Activated CD4-positive, alpha-beta memory T cell treated with anti-CD3 and anti-CD28 coated beads, Interleukin-2, amount 10 ng/mL, durations not matched to agents 7 days and 5 days (primary cell): ENCODE measurements at regions not wholly inside any gene's neighbourhood (a gene's known extent, or its start where the extent isn't known, plus 50 kb on each side); places are given as distances from the start of the nearest gene placed in this dataset.

Experiments
- CTCF ChIA-PET: fragments of 350-600 bp; sonication (Branson Sonifier 250); formaldehyde crosslinking; loops from one replicate; lab custom pipeline; 2021; ENCODE audit warnings: antibody characterized with exemption, inconsistent platforms; lab: Charles Lee
- POLR2A ChIA-PET: fragments of 350-600 bp; sonication (Branson Sonifier 250); formaldehyde crosslinking; loops from one replicate; lab custom pipeline; 2021; ENCODE audit warnings: antibody characterized with exemption; lab: Charles Lee
- DNase-seq: peaks from one replicate; pipeline ENCODE4 v3.0.0-alpha.2; 2020
- H3K27ac Mint-ChIP-seq: one replicate; pipeline ENCODE4 v1.8.0; 2021; ENCODE audit warnings: mild to moderate bottlenecking, mixed read lengths
- H3K27me3 Mint-ChIP-seq: one replicate; pipeline ENCODE4 v1.8.0; 2021; ENCODE audit warnings: mixed read lengths
- H3K36me3 Mint-ChIP-seq: one replicate; pipeline ENCODE4 v1.8.0; 2021; ENCODE audit warnings: low read depth, mixed read lengths
- H3K4me1 Mint-ChIP-seq: one replicate; pipeline ENCODE4 v1.8.0; 2021; ENCODE audit warnings: mixed read lengths
- H3K4me3 Mint-ChIP-seq: one replicate; pipeline ENCODE4 v1.8.0; 2021; ENCODE audit warnings: mild to moderate bottlenecking, mixed read lengths
- H3K9me3 Mint-ChIP-seq: one replicate; pipeline ENCODE4 v1.8.0; 2021; ENCODE audit warnings: mixed read lengths

DNA sequence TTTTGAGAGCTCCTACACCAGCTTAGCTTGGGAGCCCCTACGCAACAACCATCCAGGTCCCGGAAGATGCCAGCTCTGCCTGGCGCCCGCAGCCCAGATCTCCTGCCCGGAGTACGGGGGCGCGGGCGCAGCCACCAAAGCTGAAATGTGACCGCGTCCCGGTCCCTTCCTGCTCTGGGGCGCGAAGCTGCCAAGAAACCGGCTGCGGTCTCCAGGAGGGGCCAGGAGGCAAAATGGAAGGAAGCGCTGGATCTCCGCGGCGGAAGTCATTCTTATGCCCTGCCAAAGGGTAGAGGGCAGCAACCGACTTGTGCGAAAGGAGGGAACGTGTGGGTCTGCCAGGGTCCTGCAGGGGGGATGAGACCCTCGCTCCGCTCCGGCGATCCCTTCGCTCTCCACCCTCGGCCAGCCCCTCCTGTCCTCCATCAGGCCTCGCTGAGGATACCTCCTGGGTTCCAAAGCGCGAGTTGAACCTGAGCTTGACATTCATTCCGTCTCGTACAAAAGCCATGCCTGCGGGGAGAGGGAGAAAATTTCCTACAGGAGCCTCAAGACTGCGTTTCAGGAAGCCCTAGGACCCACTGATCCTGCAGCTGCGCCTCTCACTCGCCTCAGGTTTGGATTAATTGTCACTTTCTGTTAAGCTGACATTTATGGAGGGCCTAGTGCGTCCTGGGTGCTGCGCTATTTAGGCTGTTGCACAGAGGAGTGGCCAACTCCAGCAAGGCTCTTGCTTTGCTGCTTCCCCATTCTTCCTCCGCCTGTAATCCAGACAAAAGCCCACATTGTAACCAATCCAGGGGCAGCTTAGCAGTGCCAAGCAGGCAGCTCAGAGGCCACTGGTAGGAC lies 98.3 kb upstream of the VGLL3 start:
- Mint-ChIP-seq H3K4me1 (peaks cover 12% of the 10 kb centered on the region), H3K9me3 (no peaks in the 10 kb centered on the region), H3K27ac (no peak overlapping the region), H3K27me3 (peaks cover 5% of the 10 kb centered on the region), H3K36me3 (no peaks in the 10 kb centered on the region), H3K4me3 (peak overlapping the region; percentile 63)
- POLR2A ChIA-PET = no interaction called here
- peak; percentile 20 for DNase-seq
- CTCF ChIA-PET = no interaction called here

GRCh38 chr3:87088430-87088992 lies 97.6 kb upstream of the VGLL3 start:
- Mint-ChIP-seq H3K4me3 (peak overlapping the region; percentile 63), H3K27me3 (peaks cover 5% of the 10 kb centered on the region), H3K36me3 (no peaks in the 10 kb centered on the region), H3K27ac (no peak overlapping the region), H3K4me1 (peaks cover 12% of the 10 kb centered on the region), H3K9me3 (no peaks in the 10 kb centered on the region)
- CTCF ChIA-PET = no interaction called here
- POLR2A ChIA-PET = no interaction called here
- no peak for DNase-seq

- CTCF ChIA-PET = no interaction called here
- no peak overlapping the region for H3K27ac Mint-ChIP-seq
- peaks cover 11% of the 10 kb centered on the region for H3K4me1 Mint-ChIP-seq
- peaks cover 4% of the 10 kb centered on the region for H3K27me3 Mint-ChIP-seq
- H3K36me3 Mint-ChIP-seq = no peaks in the 10 kb centered on the region
- H3K9me3 Mint-ChIP-seq = no peaks in the 10 kb centered on the region
- POLR2A ChIA-PET = no interaction called here
- no peak overlapping the region for H3K4me3 Mint-ChIP-seq
- no peak for DNase-seq
Observed at GRCh38 chr3:87084868-87085267, 93.9 kb upstream of the VGLL3 start.

DNA sequence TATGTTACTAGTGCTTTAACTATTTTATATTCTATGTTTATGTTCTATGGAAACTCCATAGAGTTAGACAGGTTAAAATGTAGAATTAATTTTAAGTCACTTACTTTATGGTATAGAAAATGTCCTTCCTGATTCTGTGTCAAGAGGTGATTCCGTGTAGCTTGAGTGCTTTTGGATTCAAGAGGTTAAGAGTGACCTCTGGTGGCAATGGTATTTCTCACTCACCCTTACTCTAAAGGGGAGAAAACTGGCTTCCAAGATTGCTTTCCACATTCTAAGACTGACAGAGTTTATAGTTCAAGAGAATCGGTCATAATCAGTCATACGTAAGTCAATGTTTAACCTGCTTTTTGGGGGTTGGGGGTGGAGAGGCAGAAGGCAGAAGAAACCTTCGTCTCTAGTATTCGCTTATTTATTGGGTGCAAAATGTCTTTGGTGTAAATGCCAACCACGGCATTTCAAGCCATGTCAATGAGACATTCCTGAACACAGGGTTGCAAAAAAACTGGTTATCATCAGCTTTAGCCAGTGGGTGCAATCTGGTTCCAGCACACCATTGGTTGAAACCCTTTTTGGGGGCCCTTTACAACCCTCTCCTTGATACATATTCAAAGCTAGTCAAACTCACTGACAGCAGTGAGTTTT lies 92.0 kb upstream of the VGLL3 start:
- no peaks in the 10 kb centered on the region for H3K36me3 Mint-ChIP-seq
- H3K4me1 Mint-ChIP-seq = peaks cover 3% of the 10 kb centered on the region
- H3K9me3 Mint-ChIP-seq = no peaks in the 10 kb centered on the region
- CTCF ChIA-PET = interaction anchor here (1.7 kb wide), 1 partner anchor 9 kb away, joined by 5 read pairs; no protein-coding TSS in a partner anchor
- DNase-seq = no peak
- POLR2A ChIA-PET = no interaction called here
- H3K27me3 Mint-ChIP-seq = peaks cover 3% of the 10 kb centered on the region
- no peak overlapping the region for H3K27ac Mint-ChIP-seq
- H3K4me3 Mint-ChIP-seq = no peak overlapping the region

GRCh38 chr3:87077355-87077754 lies 86.4 kb upstream of the VGLL3 start:
- Mint-ChIP-seq H3K36me3 (no peaks in the 10 kb centered on the region), H3K4me3 (no peak overlapping the region), H3K27me3 (no peaks in the 10 kb centered on the region), H3K4me1 (no peaks in the 10 kb centered on the region), H3K27ac (no peak overlapping the region), H3K9me3 (no peaks in the 10 kb centered on the region)
- ChIA-PET POLR2A (no interaction called here), CTCF (no interaction called here)
- DNase-seq = no peak

DNA sequence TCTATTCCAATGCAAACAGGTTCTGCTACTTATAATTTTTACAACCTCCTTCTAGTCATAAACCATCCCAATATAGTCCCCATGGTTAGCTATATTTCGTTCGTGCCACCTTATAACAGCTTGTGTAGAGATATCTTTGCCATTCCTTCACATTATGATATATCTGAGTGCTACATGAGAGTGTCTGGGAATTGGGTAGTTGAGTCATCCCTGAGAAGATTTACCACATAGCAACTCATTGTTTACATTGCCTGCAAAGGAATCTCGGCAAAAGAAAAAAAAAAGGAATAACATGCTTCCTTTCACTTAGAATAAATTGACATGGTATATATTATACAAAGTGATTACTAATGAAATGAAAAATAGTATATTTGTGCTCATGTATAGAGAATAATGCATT lies 86.0 kb upstream of the VGLL3 start:
- POLR2A ChIA-PET = interaction anchor here (0.6 kb wide), 1 partner anchor 418 kb away, joined by 3 read pairs; no protein-coding TSS in a partner anchor
- CTCF ChIA-PET = no interaction called here
- H3K27ac Mint-ChIP-seq = no peak overlapping the region
- no peak overlapping the region for H3K4me3 Mint-ChIP-seq
- no peaks in the 10 kb centered on the region for H3K36me3 Mint-ChIP-seq
- H3K9me3 Mint-ChIP-seq = no peaks in the 10 kb centered on the region
- H3K27me3 Mint-ChIP-seq = no peaks in the 10 kb centered on the region
- H3K4me1 Mint-ChIP-seq = no peaks in the 10 kb centered on the region
- DNase-seq = no peak

DNA sequence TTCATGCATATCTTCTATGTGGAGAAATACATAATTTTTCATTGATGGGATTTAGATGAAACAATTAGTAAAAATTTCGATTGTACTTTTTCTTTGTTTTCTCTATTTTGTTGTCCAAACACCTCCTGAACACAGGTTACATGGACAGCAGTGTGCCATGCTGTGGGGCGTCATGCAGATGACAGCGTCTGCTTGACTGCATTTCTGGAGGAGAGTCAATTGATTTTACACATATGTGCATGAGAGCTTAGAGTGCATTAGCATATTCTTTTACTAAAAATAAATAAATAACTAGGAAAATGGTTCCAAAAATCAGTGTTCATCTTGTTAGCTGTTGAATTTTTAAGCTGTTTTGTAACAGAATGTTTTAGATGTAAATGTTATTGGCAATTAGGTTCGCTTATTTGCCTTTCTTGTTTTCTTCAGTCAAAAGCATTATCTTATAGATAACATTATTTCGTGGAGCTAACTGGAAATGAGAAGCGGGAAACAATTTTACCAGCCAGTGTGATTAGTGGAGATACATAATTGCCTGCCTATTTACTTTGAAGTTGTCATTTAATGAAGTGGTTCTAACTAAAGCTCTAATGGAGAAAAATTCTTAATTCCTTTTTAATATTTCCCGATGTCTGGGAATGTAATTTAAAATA lies 82.7 kb upstream of the VGLL3 start:
- H3K4me3 Mint-ChIP-seq = no peak overlapping the region
- H3K36me3 Mint-ChIP-seq = no peaks in the 10 kb centered on the region
- no peaks in the 10 kb centered on the region for H3K27me3 Mint-ChIP-seq
- ChIA-PET POLR2A (no interaction called here), CTCF (no interaction called here)
- no peaks in the 10 kb centered on the region for H3K9me3 Mint-ChIP-seq
- no peak overlapping the region for H3K27ac Mint-ChIP-seq
- DNase-seq = no peak
- no peaks in the 10 kb centered on the region for H3K4me1 Mint-ChIP-seq

GRCh38 chr3:87072446-87072845 lies 81.5 kb upstream of the VGLL3 start:
- no peak for DNase-seq
- ChIA-PET CTCF (no interaction called here), POLR2A (no interaction called here)
- H3K9me3 Mint-ChIP-seq = no peaks in the 10 kb centered on the region
- H3K4me3 Mint-ChIP-seq = no peak overlapping the region
- H3K27ac Mint-ChIP-seq = no peak overlapping the region
- H3K4me1 Mint-ChIP-seq = no peaks in the 10 kb centered on the region
- no peaks in the 10 kb centered on the region for H3K27me3 Mint-ChIP-seq
- no peaks in the 10 kb centered on the region for H3K36me3 Mint-ChIP-seq

DNA sequence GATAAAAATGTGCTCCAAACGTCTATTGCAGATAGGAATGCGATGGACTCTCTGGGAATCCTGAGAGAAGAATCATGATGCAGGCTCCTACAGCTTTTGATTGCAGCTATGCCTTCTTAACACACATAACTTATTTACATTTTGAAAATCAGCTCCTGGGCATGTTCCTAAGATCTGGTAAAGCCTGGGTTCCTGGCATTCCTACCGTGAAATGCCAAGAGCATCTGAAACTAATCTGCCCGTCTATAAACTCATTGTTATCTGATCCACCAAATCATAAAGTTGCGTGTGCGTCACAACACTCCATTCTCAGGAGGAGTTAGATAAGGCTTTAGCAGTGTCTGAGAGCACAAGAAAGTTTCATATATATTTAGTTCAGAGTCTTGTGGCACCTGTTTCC lies 79.0 kb upstream of the VGLL3 start:
- Mint-ChIP-seq H3K27ac (no peak overlapping the region), H3K4me3 (no peak overlapping the region), H3K27me3 (no peaks in the 10 kb centered on the region), H3K9me3 (no peaks in the 10 kb centered on the region), H3K36me3 (no peaks in the 10 kb centered on the region), H3K4me1 (no peaks in the 10 kb centered on the region)
- DNase-seq = no peak
- POLR2A ChIA-PET = no interaction called here
- CTCF ChIA-PET = no interaction called here

DNA sequence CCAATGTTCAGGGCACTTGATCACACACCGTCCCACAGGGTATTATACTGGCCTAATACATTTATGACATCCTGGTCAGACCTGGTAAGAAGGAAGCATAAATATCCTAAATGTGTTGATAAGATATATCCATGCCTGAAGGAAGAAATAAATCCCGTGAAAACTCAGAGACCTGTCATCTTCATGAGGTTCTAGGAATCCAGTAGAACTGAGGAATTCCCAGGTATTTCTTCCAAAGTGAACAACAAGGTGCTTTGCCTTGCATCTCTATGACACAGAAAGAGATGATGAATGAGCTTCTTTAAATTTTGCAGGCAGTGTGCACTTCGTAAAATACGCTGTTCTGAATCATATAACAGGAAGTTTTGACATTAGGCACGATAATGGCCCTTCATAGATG lies 78.1 kb upstream of the VGLL3 start:
- Mint-ChIP-seq H3K4me1 (no peaks in the 10 kb centered on the region), H3K36me3 (no peaks in the 10 kb centered on the region), H3K4me3 (no peak overlapping the region), H3K27me3 (no peaks in the 10 kb centered on the region), H3K9me3 (no peaks in the 10 kb centered on the region), H3K27ac (no peak overlapping the region)
- POLR2A ChIA-PET = no interaction called here
- CTCF ChIA-PET = no interaction called here
- no peak for DNase-seq

- Mint-ChIP-seq H3K27ac (no peak overlapping the region), H3K9me3 (no peaks in the 10 kb centered on the region), H3K27me3 (no peaks in the 10 kb centered on the region), H3K4me3 (no peak overlapping the region), H3K36me3 (no peaks in the 10 kb centered on the region), H3K4me1 (no peaks in the 10 kb centered on the region)
- ChIA-PET CTCF (no interaction called here), POLR2A (no interaction called here)
- DNase-seq = no peak
Observed at GRCh38 chr3:87062685-87063084, 71.7 kb upstream of the VGLL3 start.

- Mint-ChIP-seq H3K4me1 (no peaks in the 10 kb centered on the region), H3K27me3 (no peaks in the 10 kb centered on the region), H3K9me3 (no peaks in the 10 kb centered on the region), H3K36me3 (no peaks in the 10 kb centered on the region), H3K4me3 (no peak overlapping the region), H3K27ac (no peak overlapping the region)
- no peak for DNase-seq
- ChIA-PET CTCF (no interaction called here), POLR2A (no interaction called here)
Observed at GRCh38 chr3:87057474-87057873, 66.5 kb upstream of the VGLL3 start.

- CTCF ChIA-PET = no interaction called here
Observed at GRCh38 chr3:87053553-87053952, 62.6 kb upstream of the VGLL3 start.

More at GRCh38 chr3:87053553-87053952, 62.6 kb upstream of the VGLL3 start:
- Mint-ChIP-seq H3K27me3 (no peaks in the 10 kb centered on the region), H3K27ac (no peak overlapping the region), H3K9me3 (no peaks in the 10 kb centered on the region), H3K4me3 (no peak overlapping the region), H3K36me3 (no peaks in the 10 kb centered on the region), H3K4me1 (no peaks in the 10 kb centered on the region)
- POLR2A ChIA-PET = no interaction called here
- DNase-seq = no peak
